Esophagus squamous epithelium (tissue), 5 donors: ENCODE measurements at regions not wholly inside any gene's neighbourhood (a gene's known extent, or its start where the extent isn't known, plus 50 kb on each side); places are given as distances from the start of the nearest gene placed in this dataset.

ENCODE experiments used
- DNase-seq: peaks from one replicate; lab custom pipeline; 2025; lab: John Stamatoyannopoulos, UW
- H3K27ac ChIP-seq, 4 donors: fragments of 200-600 bp; sonication (generic); one replicate each; pipeline ENCODE4 v1.5.1; 2016 to 2019; ENCODE audit warnings: mild to moderate bottlenecking in 1 of 4
- H3K27me3 ChIP-seq, 4 donors: fragments of 200-600 bp; sonication (generic); 1 replicate in 3 of 4; 2 replicates in 1 of 4; pipeline versions ENCODE4 v1.5.1 to v1.6.0; 2017 to 2021; ENCODE audit warnings: antibody characterized with exemption in 1 of 4
- H3K36me3 ChIP-seq, 3 donors: fragments of 200-600 bp; sonication (generic); one replicate each; pipeline ENCODE4 v1.5.1; 2016 to 2019
- H3K4me1 ChIP-seq, 3 donors: fragments of 200-600 bp; sonication (generic); one replicate each; pipeline ENCODE4 v1.5.1; 2017 to 2019
- H3K4me3 ChIP-seq, 4 donors: fragments of 200-600 bp; sonication (generic); 1 replicate in 3 of 4; 2 replicates in 1 of 4; pipeline ENCODE4 v1.5.1; 2016 to 2019; ENCODE audit warnings: mild to moderate bottlenecking in 2 of 4, moderate library complexity in 1 of 4
- H3K9me3 ChIP-seq, 3 donors: fragments of 200-600 bp; sonication (generic); one replicate each; pipeline ENCODE4 v1.5.1; 2016 to 2019
- POLR2A ChIP-seq, 4 donors: fragments of 450-650 bp; IDR thresholded peaks; one replicate each; pipeline ENCODE4 v1.6.1; 2017; ENCODE audit warnings: antibody characterized with exemption in 4 of 4, mild to moderate bottlenecking in 4 of 4, moderate library complexity in 3 of 4
- WGBS, 2 donors: methylation state at CpG; one replicate each; pipeline ENCODE4 v1.1.5; 2018; 5-methylcytosine and 5-hydroxymethylcytosine counted together
- intact Hi-C: fragments of 100-400 bp; cut with DNase I; formaldehyde crosslinking; loops from one replicate; pipeline ENCODE4 v1.15.0; 2022
- TF ChIP-seq, protein P1 (sequence below), 6 experiments: fragments of 450-650 bp in 4 of 6; fragments of 200-600 bp in 2 of 6; sonication (generic) in 2 of 6; IDR thresholded peaks; one replicate each; pipeline ENCODE4 v1.5.1; 2016 to 2019; ENCODE audit warnings: antibody characterized with exemption in 6 of 6, mild to moderate bottlenecking in 4 of 6, moderate library complexity in 4 of 6
- donor health status: DM: yes; HTN: yes; CAD: no.

DNA sequence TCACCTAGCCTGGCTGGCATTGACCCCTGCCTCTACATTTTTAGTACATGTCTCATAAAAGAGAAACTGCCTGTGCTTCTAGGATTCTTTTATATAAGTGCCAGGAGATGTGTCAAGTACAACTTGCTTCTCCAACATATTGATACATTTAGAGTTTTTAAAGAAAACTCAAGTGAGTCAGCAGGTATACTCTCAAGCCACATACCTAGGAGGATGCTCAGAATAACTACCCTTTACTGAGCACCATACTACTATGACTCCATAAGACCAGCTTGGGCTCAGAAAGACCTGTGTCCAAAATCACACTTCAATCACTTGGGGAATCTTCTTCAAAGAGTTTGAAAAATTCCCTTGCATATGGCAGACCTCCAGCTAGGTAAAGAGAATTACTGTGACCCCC lies 389.8 kb upstream of the SLC24A2 start:
- H3K9me3 ChIP-seq, result no peaks in the 10 kb centered on the region
- no peak for DNase-seq
- intact Hi-C loops, result no loop called here
- TF ChIP-seq, protein P1, sequence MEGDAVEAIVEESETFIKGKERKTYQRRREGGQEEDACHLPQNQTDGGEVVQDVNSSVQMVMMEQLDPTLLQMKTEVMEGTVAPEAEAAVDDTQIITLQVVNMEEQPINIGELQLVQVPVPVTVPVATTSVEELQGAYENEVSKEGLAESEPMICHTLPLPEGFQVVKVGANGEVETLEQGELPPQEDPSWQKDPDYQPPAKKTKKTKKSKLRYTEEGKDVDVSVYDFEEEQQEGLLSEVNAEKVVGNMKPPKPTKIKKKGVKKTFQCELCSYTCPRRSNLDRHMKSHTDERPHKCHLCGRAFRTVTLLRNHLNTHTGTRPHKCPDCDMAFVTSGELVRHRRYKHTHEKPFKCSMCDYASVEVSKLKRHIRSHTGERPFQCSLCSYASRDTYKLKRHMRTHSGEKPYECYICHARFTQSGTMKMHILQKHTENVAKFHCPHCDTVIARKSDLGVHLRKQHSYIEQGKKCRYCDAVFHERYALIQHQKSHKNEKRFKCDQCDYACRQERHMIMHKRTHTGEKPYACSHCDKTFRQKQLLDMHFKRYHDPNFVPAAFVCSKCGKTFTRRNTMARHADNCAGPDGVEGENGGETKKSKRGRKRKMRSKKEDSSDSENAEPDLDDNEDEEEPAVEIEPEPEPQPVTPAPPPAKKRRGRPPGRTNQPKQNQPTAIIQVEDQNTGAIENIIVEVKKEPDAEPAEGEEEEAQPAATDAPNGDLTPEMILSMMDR (IDR thresholded peaks at IDR 0.05), result no peak
- H3K27ac ChIP-seq, result no peak overlapping the region
- no peaks in the 10 kb centered on the region for H3K27me3 ChIP-seq
- H3K36me3 ChIP-seq, result no peaks in the 10 kb centered on the region
- H3K4me3 ChIP-seq, result no peak overlapping the region
- H3K4me1 ChIP-seq, result no peaks in the 10 kb centered on the region

DNA sequence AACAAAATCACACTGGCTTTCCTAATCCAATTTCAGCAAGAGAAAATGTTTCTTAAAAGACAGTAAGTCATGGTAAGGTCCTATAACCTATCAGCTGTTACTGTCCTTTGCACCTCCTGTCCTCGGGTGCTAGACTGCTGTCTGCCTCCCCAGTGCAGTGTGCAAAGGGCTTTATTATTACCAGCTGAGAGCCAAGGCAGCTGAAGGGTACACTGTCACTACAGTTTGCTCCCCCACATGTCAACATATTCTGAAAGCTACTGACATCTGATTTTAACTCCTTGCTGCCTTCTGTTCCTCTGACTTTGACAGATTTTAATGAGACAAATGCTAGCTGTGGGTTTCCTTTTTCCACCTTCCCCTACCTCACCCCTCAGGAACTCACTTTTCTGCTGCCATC lies 389.4 kb upstream of the SLC24A2 start:
- TF ChIP-seq POLR2A (IDR thresholded peaks at IDR 0.05), result no peak
- TF ChIP-seq, protein P1 (IDR thresholded peaks at IDR 0.05), result no peak
- no peak for DNase-seq
- WGBS, 2 donors, result 25 to 36% methylated on average over 1 of the region's 1 CpG
- no peak overlapping the region for H3K27ac ChIP-seq
- no peaks in the 10 kb centered on the region for H3K4me1 ChIP-seq
- H3K27me3 ChIP-seq, result no peaks in the 10 kb centered on the region
- intact Hi-C loops, result no loop called here
- H3K36me3 ChIP-seq, result no peaks in the 10 kb centered on the region
- no peaks in the 10 kb centered on the region for H3K9me3 ChIP-seq
- H3K4me3 ChIP-seq, result no peak overlapping the region

DNA sequence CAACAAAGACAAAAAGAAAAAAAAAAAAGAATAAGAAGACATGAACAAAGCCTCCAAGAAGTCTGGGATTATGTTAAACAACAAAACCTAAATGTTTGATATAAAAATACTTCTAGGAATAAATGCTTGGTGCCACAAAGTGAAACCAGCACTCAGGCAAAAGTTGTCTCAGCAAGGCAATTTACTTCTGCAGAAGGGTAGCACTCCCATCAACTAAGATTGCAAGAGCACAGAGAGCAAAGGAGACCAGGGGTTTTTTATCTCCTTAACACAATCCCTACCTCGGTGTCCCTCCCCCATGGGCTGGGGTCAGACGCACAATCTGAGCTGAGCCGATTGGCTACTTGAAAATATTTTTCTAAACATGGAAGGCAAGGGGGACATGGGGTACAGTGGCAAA lies 381.3 kb upstream of the SLC24A2 start:
- no peak overlapping the region for H3K27ac ChIP-seq
- TF ChIP-seq POLR2A (IDR thresholded peaks at IDR 0.05), result no peak
- TF ChIP-seq, protein P1 (IDR thresholded peaks at IDR 0.05), result no peak

DNA sequence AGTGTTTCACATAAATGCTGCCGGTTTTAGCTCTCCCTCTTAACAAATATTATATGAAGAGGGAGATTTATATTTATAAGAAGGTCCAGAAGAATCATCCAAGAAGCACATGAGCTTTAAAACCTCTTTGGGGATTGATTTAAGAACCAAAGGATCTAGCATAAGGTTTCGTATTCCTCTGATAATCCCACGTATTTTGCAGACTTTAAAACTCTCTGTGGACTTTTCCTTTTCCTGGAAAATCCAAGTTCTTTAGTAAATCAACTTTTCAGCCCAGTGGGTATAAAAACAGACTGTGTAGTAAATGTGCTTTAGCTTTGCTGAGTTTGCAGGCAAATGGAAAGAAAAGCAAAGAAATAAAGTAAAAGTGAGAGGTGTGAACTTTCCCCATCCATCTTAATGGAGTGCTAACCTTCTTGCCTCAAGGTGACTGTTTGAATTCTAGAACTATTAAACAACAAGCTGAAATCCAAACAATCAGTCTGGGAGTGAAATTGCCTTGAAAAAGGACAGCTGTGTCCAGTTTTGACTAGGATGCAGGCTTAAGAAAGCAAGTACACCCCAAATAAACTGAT lies 363.4 kb upstream of the SLC24A2 start:
- no peaks in the 10 kb centered on the region for H3K9me3 ChIP-seq
- no peak for TF ChIP-seq POLR2A (IDR thresholded peaks at IDR 0.05)
- TF ChIP-seq, protein P1 (IDR thresholded peaks at IDR 0.05), result no peak
- WGBS, 2 donors, result 77 to 79% methylated on average over 3 of the region's 3 CpGs
- peaks cover 0 to 8% (median 0%) of the 10 kb centered on the region in 3 donors for H3K4me1 ChIP-seq
- no peak for DNase-seq
- H3K4me3 ChIP-seq, result no peak overlapping the region
- no peaks in the 10 kb centered on the region for H3K27me3 ChIP-seq
- intact Hi-C loops, result no loop called here
- H3K27ac ChIP-seq, result no peak overlapping the region
- no peaks in the 10 kb centered on the region for H3K36me3 ChIP-seq

More for the DNA sequence above, 381.3 kb upstream of the SLC24A2 start:
- intact Hi-C loops, result no loop called here
- Histone ChIP-seq H3K4me3 (no peak overlapping the region), H3K36me3 (no peaks in the 10 kb centered on the region), H3K27me3 (no peaks in the 10 kb centered on the region), H3K4me1 (no peaks in the 10 kb centered on the region), H3K9me3 (peaks cover 0 to 44% (median 25%) of the 10 kb centered on the region in 3 donors)
- WGBS, 2 donors, result 90 to 91% methylated on average over 3 of the region's 3 CpGs
- DNase-seq, result no peak

DNA sequence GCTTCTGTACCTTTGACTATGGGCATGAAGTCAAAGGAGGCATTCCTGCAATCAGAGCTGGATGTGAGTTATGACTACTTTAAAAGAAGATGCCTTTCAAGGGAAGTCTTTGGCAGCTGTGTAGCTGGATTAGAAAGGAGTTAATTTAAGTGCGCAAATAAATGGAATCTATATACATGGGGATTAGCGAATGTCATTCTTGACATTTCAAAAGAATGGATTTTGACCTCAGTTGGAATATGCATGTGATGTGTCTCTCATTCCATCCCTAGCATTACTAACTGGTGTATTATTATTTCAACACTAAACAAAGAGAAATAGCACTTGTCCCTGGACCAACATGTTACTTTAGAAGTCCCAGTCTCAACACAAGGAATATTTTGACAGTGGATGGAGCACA lies 359.6 kb upstream of the SLC24A2 start:
- no peak for DNase-seq
- H3K27ac ChIP-seq, result no peak overlapping the region
- TF ChIP-seq, protein P1 (IDR thresholded peaks at IDR 0.05), result no peak
- TF ChIP-seq POLR2A (IDR thresholded peaks at IDR 0.05), result no peak

More for the DNA sequence above, 359.6 kb upstream of the SLC24A2 start:
- no peaks in the 10 kb centered on the region for H3K36me3 ChIP-seq
- no peaks in the 10 kb centered on the region for H3K9me3 ChIP-seq
- H3K27me3 ChIP-seq, result no peaks in the 10 kb centered on the region
- WGBS, 2 donors, result 24 to 28% methylated on average over 2 of the region's 2 CpGs
- H3K4me3 ChIP-seq, result no peak overlapping the region
- H3K4me1 ChIP-seq, result peaks cover 0 to 8% (median 0%) of the 10 kb centered on the region in 3 donors
- intact Hi-C loops, result no loop called here
